ENCODE measurements at regions not wholly inside any gene's neighbourhood (a gene's known extent, or its start where the extent isn't known, plus 50 kb on each side); places are given as distances from the start of the nearest gene placed in this dataset.

GRCh38 chr4:156608651-156609050, 362.9 kb downstream of the PDGFC start:
- CTCF ChIA-PET (ENCODE audit: partially characterized antibody), result interaction anchor here (1.2 kb wide), 1 partner anchor 61 kb away, joined by 3 read pairs; no protein-coding TSS in a partner anchor
- no peaks in the 10 kb centered on the region for H3K4me1 Mint-ChIP-seq
- H3K27ac Mint-ChIP-seq, result no peak overlapping the region

GRCh38 chr4:156607478-156607857, 364.1 kb downstream of the PDGFC start:
- no peaks in the 10 kb centered on the region for H3K4me1 ChIP-seq (ENCODE audit: insufficient read depth, low read length)
- no peaks in the 10 kb centered on the region for H3K9me3 ChIP-seq (ENCODE audit: control insufficient read depth in 1 of 2, low read length in 2 of 2)
- peaks cover 3 to 13% (median 4%) of the 10 kb centered on the region in 8 donors for H3K9me3 Mint-ChIP-seq
- H3K4me3 ChIP-seq (ENCODE audit: low read length in 2 of 2), result no peak overlapping the region
- intact Hi-C loops (cut with micrococcal nuclease), result no loop called here
- H3K4me1 Mint-ChIP-seq, result no peaks in the 10 kb centered on the region
- POLR2A ChIA-PET (ENCODE audit: partially characterized antibody), result no interaction called here
- H3K27me3 Mint-ChIP-seq, result no peaks in the 10 kb centered on the region
- no peaks in the 10 kb centered on the region for H3K27me3 ChIP-seq (ENCODE audit: insufficient read depth, low read length)
- peak in 1 of 5 donors; percentile 18 for DNase-seq
- CTCF ChIA-PET (ENCODE audit: partially characterized antibody), result no interaction called here
- no peak overlapping the region for H3K27ac Mint-ChIP-seq
- H3K27ac ChIP-seq (ENCODE audit: low read depth, low read length), result no peak overlapping the region
- H3K36me3 Mint-ChIP-seq, result no peaks in the 10 kb centered on the region
- H3K4me3 Mint-ChIP-seq, result no peak overlapping the region
- no peaks in the 10 kb centered on the region for H3K36me3 ChIP-seq (ENCODE audit: insufficient read depth, low read length)

More at GRCh38 chr4:156608651-156609050, 362.9 kb downstream of the PDGFC start:
- no peaks in the 10 kb centered on the region for H3K27me3 Mint-ChIP-seq
- no peak for DNase-seq
- Histone ChIP-seq H3K9me3 (ENCODE audit: control insufficient read depth in 1 of 2, low read length in 2 of 2) (no peaks in the 10 kb centered on the region), H3K4me1 (ENCODE audit: insufficient read depth, low read length) (no peaks in the 10 kb centered on the region), H3K4me3 (ENCODE audit: low read length in 2 of 2) (no peak overlapping the region), H3K36me3 (ENCODE audit: insufficient read depth, low read length) (no peaks in the 10 kb centered on the region), H3K27ac (ENCODE audit: low read depth, low read length) (no peak overlapping the region), H3K27me3 (ENCODE audit: insufficient read depth, low read length) (no peaks in the 10 kb centered on the region)
- peaks cover 1 to 6% (median 4%) of the 10 kb centered on the region in 8 donors for H3K9me3 Mint-ChIP-seq
- H3K36me3 Mint-ChIP-seq, result no peaks in the 10 kb centered on the region
- POLR2A ChIA-PET (ENCODE audit: partially characterized antibody), result no interaction called here
- intact Hi-C loops (cut with micrococcal nuclease), result no loop called here
- no peak overlapping the region for H3K4me3 Mint-ChIP-seq

- Histone ChIP-seq H3K4me1 (ENCODE audit: insufficient read depth, low read length) (no peaks in the 10 kb centered on the region), H3K4me3 (ENCODE audit: low read length in 2 of 2) (no peak overlapping the region), H3K27ac (ENCODE audit: low read depth, low read length) (no peak overlapping the region), H3K9me3 (ENCODE audit: control insufficient read depth in 1 of 2, low read length in 2 of 2) (no peaks in the 10 kb centered on the region), H3K36me3 (ENCODE audit: insufficient read depth, low read length) (no peaks in the 10 kb centered on the region), H3K27me3 (ENCODE audit: insufficient read depth, low read length) (no peaks in the 10 kb centered on the region)
- Mint-ChIP-seq H3K9me3 (peaks cover 3 to 13% (median 5%) of the 10 kb centered on the region in 8 donors), H3K36me3 (no peaks in the 10 kb centered on the region), H3K4me3 (no peak overlapping the region), H3K4me1 (no peaks in the 10 kb centered on the region), H3K27me3 (no peaks in the 10 kb centered on the region), H3K27ac (no peak overlapping the region)
- DNase-seq, result no peak
- CTCF ChIA-PET (ENCODE audit: partially characterized antibody), result no interaction called here
- intact Hi-C loops (cut with micrococcal nuclease), result no loop called here
- POLR2A ChIA-PET (ENCODE audit: partially characterized antibody), result no interaction called here
Observed at GRCh38 chr4:156606554-156607477, 364.8 kb downstream of the PDGFC start.

GRCh38 chr4:156598138-156598681, 373.4 kb downstream of the PDGFC start:
- Mint-ChIP-seq H3K4me1 (no peaks in the 10 kb centered on the region), H3K36me3 (no peaks in the 10 kb centered on the region), H3K27me3 (no peaks in the 10 kb centered on the region), H3K27ac (no peak overlapping the region), H3K4me3 (no peak overlapping the region), H3K9me3 (peaks cover 0 to 9% (median 3%) of the 10 kb centered on the region in 8 donors)
- Histone ChIP-seq H3K4me1 (ENCODE audit: insufficient read depth, low read length) (no peaks in the 10 kb centered on the region), H3K36me3 (ENCODE audit: insufficient read depth, low read length) (no peaks in the 10 kb centered on the region), H3K27me3 (ENCODE audit: insufficient read depth, low read length) (no peaks in the 10 kb centered on the region), H3K4me3 (ENCODE audit: low read length in 2 of 2) (no peak overlapping the region), H3K27ac (ENCODE audit: low read depth, low read length) (no peak overlapping the region), H3K9me3 (ENCODE audit: control insufficient read depth in 1 of 2, low read length in 2 of 2) (no peaks in the 10 kb centered on the region)
- DNase-seq, result no peak
- ChIA-PET POLR2A (ENCODE audit: partially characterized antibody) (no interaction called here), CTCF (ENCODE audit: partially characterized antibody) (no interaction called here)
- intact Hi-C loops (cut with micrococcal nuclease), result no loop called here

GRCh38 chr4:156596706-156597329, 374.8 kb downstream of the PDGFC start:
- no peaks in the 10 kb centered on the region for H3K36me3 Mint-ChIP-seq
- H3K4me1 Mint-ChIP-seq, result no peaks in the 10 kb centered on the region
- Histone ChIP-seq H3K27me3 (ENCODE audit: insufficient read depth, low read length) (no peaks in the 10 kb centered on the region), H3K9me3 (ENCODE audit: control insufficient read depth in 1 of 2, low read length in 2 of 2) (no peaks in the 10 kb centered on the region), H3K4me1 (ENCODE audit: insufficient read depth, low read length) (no peaks in the 10 kb centered on the region), H3K27ac (ENCODE audit: low read depth, low read length) (no peak overlapping the region), H3K36me3 (ENCODE audit: insufficient read depth, low read length) (no peaks in the 10 kb centered on the region), H3K4me3 (ENCODE audit: low read length in 2 of 2) (no peak overlapping the region)
- H3K9me3 Mint-ChIP-seq, result peaks cover 0 to 6% (median 3%) of the 10 kb centered on the region in 8 donors
- POLR2A ChIA-PET (ENCODE audit: partially characterized antibody), result no interaction called here
- no peak overlapping the region for H3K4me3 Mint-ChIP-seq
- H3K27ac Mint-ChIP-seq, result no peak overlapping the region
- intact Hi-C loops (cut with micrococcal nuclease), result no loop called here
- DNase-seq, result no peak
- H3K27me3 Mint-ChIP-seq, result no peaks in the 10 kb centered on the region
- CTCF ChIA-PET (ENCODE audit: partially characterized antibody), result no interaction called here

GRCh38 chr4:156596026-156596425, 375.6 kb downstream of the PDGFC start:
- H3K27me3 ChIP-seq (ENCODE audit: insufficient read depth, low read length), result no peaks in the 10 kb centered on the region
- no peak overlapping the region for H3K27ac Mint-ChIP-seq
- POLR2A ChIA-PET (ENCODE audit: partially characterized antibody), result no interaction called here
- H3K9me3 Mint-ChIP-seq, result peaks cover 0 to 6% (median 2%) of the 10 kb centered on the region in 8 donors
- H3K36me3 ChIP-seq (ENCODE audit: insufficient read depth, low read length), result no peaks in the 10 kb centered on the region
- H3K27me3 Mint-ChIP-seq, result no peaks in the 10 kb centered on the region
- H3K9me3 ChIP-seq (ENCODE audit: control insufficient read depth in 1 of 2, low read length in 2 of 2), result no peaks in the 10 kb centered on the region
- no peak overlapping the region for H3K4me3 ChIP-seq (ENCODE audit: low read length in 2 of 2)
- no peaks in the 10 kb centered on the region for H3K4me1 Mint-ChIP-seq
- H3K36me3 Mint-ChIP-seq, result no peaks in the 10 kb centered on the region
- no peak overlapping the region for H3K4me3 Mint-ChIP-seq
- intact Hi-C loops (cut with micrococcal nuclease), result no loop called here
- CTCF ChIA-PET (ENCODE audit: partially characterized antibody), result no interaction called here
- no peak for DNase-seq
- no peaks in the 10 kb centered on the region for H3K4me1 ChIP-seq (ENCODE audit: insufficient read depth, low read length)
- H3K27ac ChIP-seq (ENCODE audit: low read depth, low read length), result no peak overlapping the region

- H3K4me3 Mint-ChIP-seq, result no peak overlapping the region
- Histone ChIP-seq H3K4me1 (ENCODE audit: insufficient read depth, low read length) (no peaks in the 10 kb centered on the region), H3K4me3 (ENCODE audit: low read length in 2 of 2) (no peak overlapping the region), H3K27ac (ENCODE audit: low read depth, low read length) (no peak overlapping the region), H3K27me3 (ENCODE audit: insufficient read depth, low read length) (no peaks in the 10 kb centered on the region), H3K36me3 (ENCODE audit: insufficient read depth, low read length) (no peaks in the 10 kb centered on the region), H3K9me3 (ENCODE audit: control insufficient read depth in 1 of 2, low read length in 2 of 2) (no peaks in the 10 kb centered on the region)
- intact Hi-C loops (cut with micrococcal nuclease), result no loop called here
- CTCF ChIA-PET (ENCODE audit: partially characterized antibody), result no interaction called here
- H3K9me3 Mint-ChIP-seq, result peaks cover 0 to 4% (median 0%) of the 10 kb centered on the region in 8 donors
- H3K36me3 Mint-ChIP-seq, result no peaks in the 10 kb centered on the region
- H3K27ac Mint-ChIP-seq, result no peak overlapping the region
- DNase-seq, result no peak
- H3K27me3 Mint-ChIP-seq, result no peaks in the 10 kb centered on the region
- POLR2A ChIA-PET (ENCODE audit: partially characterized antibody), result no interaction called here
- no peaks in the 10 kb centered on the region for H3K4me1 Mint-ChIP-seq
Observed at GRCh38 chr4:156595041-156595440, 376.6 kb downstream of the PDGFC start.
